HepG2 (cell line): ENCODE measurements at regions not wholly inside any gene's neighbourhood (a gene's known extent, or its start where the extent isn't known, plus 50 kb on each side); places are given as distances from the start of the nearest gene placed in this dataset.

ENCODE experiments used
- ATAC-seq: fragments of 200-7000 bp; cut with Tn5 transposase; 3 replicates; pipeline ENCODE4 v1.9.1; 2020; ENCODE audit warnings: mild to moderate bottlenecking, moderate library complexity
- BruUV-seq: library from RNA; stranded (reverse); fragments of 400-500 nt; replicated peaks from 2 replicates; lab custom pipeline; 2021; lab: Mats Ljungman, UMichigan
- CTCF ChIA-PET: fragments of 300-600 bp; formaldehyde crosslinking; extraction: SDS; loops from one replicate; lab custom pipeline; 2021; ENCODE audit warnings: low total read pairs, inconsistent platforms, low intra/inter-chr PET ratio; lab: Yijun Ruan, JAX
- POLR2A ChIA-PET: fragments of 350-600 bp; sonication (Branson Sonifier 250); formaldehyde crosslinking; loops from one replicate; lab custom pipeline; 2020; ENCODE audit warnings: antibody characterized with exemption, inconsistent platforms; lab: Yijun Ruan, JAX
- DNase-seq: peaks from one replicate; pipeline ENCODE4 v3.0.0-alpha.2; 2015; ENCODE audit warnings: low spot score
- FAIRE-seq: peaks from 3 replicates; lab custom pipeline; 2011; peaks lifted over from hg19 to GRCh38; lab: Jason Lieb, UNC
- H2AFZ ChIP-seq: one replicate; pipeline ENCODE4 v1.6.1; 2011; ENCODE audit warnings: low read length, inconsistent platforms
- H3K27ac ChIP-seq: fragments of 300-600 bp; 3 replicates; pipeline ENCODE4 v1.8.0; 2011; ENCODE audit warnings: mixed run types, mild to moderate bottlenecking, mixed read lengths, low read length, inconsistent platforms; ENCODE audit not compliant: insufficient read depth; ENCODE audit errors: extremely low read length
- H3K27me3 ChIP-seq, 2 experiments: fragments of 200-600 bp in 1 of 2; 2 replicates in 1 of 2; 3 replicates in 1 of 2; pipeline versions ENCODE4 v1.6.0 to v1.8.0; 2011; ENCODE audit warnings: low read length in 2 of 2, mild to moderate bottlenecking in 2 of 2, moderate library complexity in 2 of 2, inconsistent platforms in 1 of 2; ENCODE audit not compliant: insufficient read depth in 2 of 2, control insufficient read depth in 1 of 2
- H3K36me3 ChIP-seq, 2 experiments: fragments of 200-600 bp in 1 of 2; replicated peaks in 1 of 2; 2 replicates in 1 of 2; 3 replicates in 1 of 2; pipeline versions ENCODE4 v1.5.1 to v1.8.0; 2011; ENCODE audit warnings: low read length in 2 of 2, inconsistent platforms in 1 of 2; ENCODE audit not compliant: insufficient read depth in 2 of 2, control insufficient read depth in 1 of 2
- H3K4me1 ChIP-seq: 2 replicates; pipeline ENCODE4 v1.5.1; 2012; ENCODE audit warnings: low read length, inconsistent platforms; ENCODE audit not compliant: insufficient read depth
- H3K4me2 ChIP-seq: 2 replicates; pipeline ENCODE4 v1.6.0; 2011; ENCODE audit warnings: low read depth, low read length, inconsistent platforms
- H3K4me3 ChIP-seq, 3 experiments: fragments of 200-600 bp in 1 of 3; sonication (generic), shearing (Covaris generic) in 1 of 3; replicated peaks in 1 of 3; 2 replicates each; pipeline ENCODE4 v1.5.1; 2011 to 2016; ENCODE audit warnings: low read length in 3 of 3, inconsistent platforms in 2 of 3, low read depth in 2 of 3, mild to moderate bottlenecking in 2 of 3, control low read depth in 1 of 3, mixed read lengths in 1 of 3; ENCODE audit not compliant: insufficient read depth in 1 of 3
- H3K79me2 ChIP-seq: one replicate; pipeline ENCODE4 v1.6.1; 2011; ENCODE audit warnings: low read length, inconsistent platforms; ENCODE audit not compliant: insufficient read depth
- H3K9ac ChIP-seq: 2 replicates; pipeline ENCODE4 v1.6.0; 2011; ENCODE audit warnings: mild to moderate bottlenecking, low read depth, low read length, inconsistent platforms; ENCODE audit not compliant: insufficient read depth
- H3K9me3 ChIP-seq: 2 replicates; pipeline ENCODE4 v1.5.1; 2012; ENCODE audit warnings: mild to moderate bottlenecking, low read length
- H4K20me1 ChIP-seq: 2 replicates; pipeline ENCODE4 v1.6.0; 2011; ENCODE audit warnings: inconsistent platforms, mild to moderate bottlenecking, low read length, moderate library complexity; ENCODE audit not compliant: insufficient read depth
- CHD4 ChIP-seq: fragments of 200-600 bp; sonication (generic); IDR thresholded peaks from 2 replicates; pipeline ENCODE4 v1.7.0; 2017; ENCODE audit warnings: mild to moderate bottlenecking, low read length, borderline replicate concordance
- WGBS: methylation state at CpG from one replicate; pipeline ENCODE4 v1.1.6; 2017; ENCODE audit warnings: low lambda C conversion rate; 5-methylcytosine and 5-hydroxymethylcytosine counted together
- in situ Hi-C: cut with HindIII; loops from 2 replicates; pipeline ENCODE4 v1.10.0; 2017; ENCODE audit warnings: low pct_unique_long_range_greater_than_20kb; ENCODE audit not compliant: extremely low pct_ligation_motif_present
- intact Hi-C: fragments of 100-400 bp; cut with micrococcal nuclease; formaldehyde crosslinking; loops from one replicate; pipeline ENCODE4 v1.10.0; 2022; ENCODE audit not compliant: unreplicated experiment
- TF ChIP-seq, protein P1 (sequence below): sonication (generic); formaldehyde crosslinking; conservative IDR thresholded peaks from 2 replicates; pipeline ENCODE4 v1.4.0; 2020; ENCODE audit warnings: mild to moderate bottlenecking, missing genetic modification reagents, moderate library complexity

DNA sequence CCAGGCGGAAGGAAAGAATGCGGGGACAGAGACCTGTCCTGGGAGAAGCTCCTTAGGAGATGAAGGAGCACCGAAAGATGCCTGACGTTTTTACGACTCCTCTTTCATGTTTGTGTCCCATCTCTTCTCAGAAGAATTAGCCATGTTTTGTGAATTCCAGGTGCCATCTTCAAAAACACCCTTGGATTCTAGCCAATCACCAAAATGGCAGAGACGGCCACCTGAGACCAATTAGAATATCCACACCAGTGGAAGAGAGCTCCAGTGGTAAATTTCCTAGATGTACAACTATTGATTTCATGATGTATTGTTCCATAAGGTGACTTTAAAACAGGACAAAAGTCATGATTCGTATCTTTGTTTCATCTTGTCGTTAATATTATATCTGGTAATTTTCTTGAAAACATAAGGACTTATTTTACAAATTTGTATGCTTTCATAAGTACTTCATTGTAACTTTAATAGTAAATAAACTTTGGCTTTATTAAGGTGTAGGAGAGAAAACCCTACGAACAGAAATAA is 62.3 kb upstream of the NUDT4 start:
- BruUV-seq, result no TSS peak
- peaks cover 95% of the 10 kb centered on the region for H3K4me1 ChIP-seq
- no peaks in the 10 kb centered on the region for H3K36me3 ChIP-seq
- no peaks in the 10 kb centered on the region for H3K9me3 ChIP-seq
- H3K4me2 ChIP-seq, result peak overlapping the region; percentile 71
- no peaks in the 10 kb centered on the region for H3K27me3 ChIP-seq
- intact Hi-C loops, result loop anchor here (2.0 to 5.0 kb wide), 2 partner anchors 61 to 188 kb away; partner anchors contain the start of gene NUDT4
- no peak for DNase-seq
- WGBS, result 86% methylated on average over 9 of the region's 9 CpGs
- H3K27ac ChIP-seq, result peak overlapping the region; percentile 69
- no peak for ATAC-seq
- H3K79me2 ChIP-seq, result peaks cover 2% of the 10 kb centered on the region
- in situ Hi-C loops, result loop anchor here (10.0 kb wide), 1 partner anchor 301 kb away; no protein-coding TSS in a partner anchor
- H3K4me3 ChIP-seq, result peak overlapping the region in 2 of 3 experiments; percentile 10 to 37; a peak in 3 of 6 replicates
- TF ChIP-seq CHD4, result no peak
- TF ChIP-seq, protein P1, sequence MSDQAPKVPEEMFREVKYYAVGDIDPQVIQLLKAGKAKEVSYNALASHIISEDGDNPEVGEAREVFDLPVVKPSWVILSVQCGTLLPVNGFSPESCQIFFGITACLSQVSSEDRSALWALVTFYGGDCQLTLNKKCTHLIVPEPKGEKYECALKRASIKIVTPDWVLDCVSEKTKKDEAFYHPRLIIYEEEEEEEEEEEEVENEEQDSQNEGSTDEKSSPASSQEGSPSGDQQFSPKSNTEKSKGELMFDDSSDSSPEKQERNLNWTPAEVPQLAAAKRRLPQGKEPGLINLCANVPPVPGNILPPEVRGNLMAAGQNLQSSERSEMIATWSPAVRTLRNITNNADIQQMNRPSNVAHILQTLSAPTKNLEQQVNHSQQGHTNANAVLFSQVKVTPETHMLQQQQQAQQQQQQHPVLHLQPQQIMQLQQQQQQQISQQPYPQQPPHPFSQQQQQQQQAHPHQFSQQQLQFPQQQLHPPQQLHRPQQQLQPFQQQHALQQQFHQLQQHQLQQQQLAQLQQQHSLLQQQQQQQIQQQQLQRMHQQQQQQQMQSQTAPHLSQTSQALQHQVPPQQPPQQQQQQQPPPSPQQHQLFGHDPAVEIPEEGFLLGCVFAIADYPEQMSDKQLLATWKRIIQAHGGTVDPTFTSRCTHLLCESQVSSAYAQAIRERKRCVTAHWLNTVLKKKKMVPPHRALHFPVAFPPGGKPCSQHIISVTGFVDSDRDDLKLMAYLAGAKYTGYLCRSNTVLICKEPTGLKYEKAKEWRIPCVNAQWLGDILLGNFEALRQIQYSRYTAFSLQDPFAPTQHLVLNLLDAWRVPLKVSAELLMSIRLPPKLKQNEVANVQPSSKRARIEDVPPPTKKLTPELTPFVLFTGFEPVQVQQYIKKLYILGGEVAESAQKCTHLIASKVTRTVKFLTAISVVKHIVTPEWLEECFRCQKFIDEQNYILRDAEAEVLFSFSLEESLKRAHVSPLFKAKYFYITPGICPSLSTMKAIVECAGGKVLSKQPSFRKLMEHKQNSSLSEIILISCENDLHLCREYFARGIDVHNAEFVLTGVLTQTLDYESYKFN (CRISPR knock-in tag), result no peak
- no peaks in the 10 kb centered on the region for H4K20me1 ChIP-seq
- H2AFZ ChIP-seq, result no peak overlapping the region
- CTCF ChIA-PET, result no interaction called here
- POLR2A ChIA-PET, result interaction anchor here (1.2 to 1.3 kb wide), 2 partner anchors 60 to 62 kb away, joined by 3 read pairs; no protein-coding TSS in a partner anchor
- H3K9ac ChIP-seq, result peak overlapping the region; percentile 47
- no peak for FAIRE-seq
